ENCODE measurements at regions not wholly inside any gene's neighbourhood (a gene's known extent, or its start where the extent isn't known, plus 50 kb on each side); places are given as distances from the start of the nearest gene placed in this dataset.

DNA sequence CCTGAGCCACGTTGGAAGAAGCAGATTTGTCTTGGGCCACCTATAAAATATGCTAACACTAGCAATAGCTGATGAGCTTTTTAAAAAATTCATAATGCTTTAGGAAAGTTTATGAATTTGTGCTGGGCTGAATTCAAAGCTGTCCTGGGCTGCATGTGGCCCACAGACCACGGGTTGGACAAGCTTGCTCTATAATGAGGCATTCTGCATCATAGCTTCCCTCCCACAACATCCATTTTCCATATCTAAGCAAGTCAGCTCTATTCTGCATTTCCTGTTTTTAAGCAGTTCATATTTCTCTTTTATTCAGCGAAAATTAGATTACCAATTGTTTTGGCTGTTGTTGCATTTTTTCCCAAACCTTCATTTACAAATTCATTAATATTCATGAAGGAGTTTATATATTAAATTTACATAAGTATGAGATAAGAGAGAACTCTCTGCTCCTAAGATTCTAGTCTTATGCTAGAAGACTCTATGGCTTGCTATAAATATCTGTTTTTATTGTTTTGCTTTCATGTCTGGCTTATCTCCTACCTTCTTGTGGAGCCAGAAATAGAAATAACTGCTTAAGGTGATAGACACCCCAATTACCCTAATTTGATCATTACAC is 114.5 kb upstream of the HNRNPA3 start:
- BruUV-seq (replicated peaks) = no TSS peak
- Mint-ChIP-seq H3K27me3 (ENCODE audit: unreplicated experiment) (no peaks in the 10 kb centered on the region), H3K36me3 (ENCODE audit: insufficient read depth, unreplicated experiment) (no peaks in the 10 kb centered on the region), H3K4me1 (ENCODE audit: low read depth, unreplicated experiment) (no peaks in the 10 kb centered on the region), H3K4me3 (ENCODE audit: low read depth, unreplicated experiment) (no peak overlapping the region), H3K27ac (ENCODE audit: unreplicated experiment) (no peak overlapping the region), H3K9me3 (ENCODE audit: low read depth, unreplicated experiment) (no peaks in the 10 kb centered on the region)
- intact Hi-C loops (cut with micrococcal nuclease; ENCODE audit: unreplicated experiment) = no loop called here
- TF ChIP-seq, protein P1, sequence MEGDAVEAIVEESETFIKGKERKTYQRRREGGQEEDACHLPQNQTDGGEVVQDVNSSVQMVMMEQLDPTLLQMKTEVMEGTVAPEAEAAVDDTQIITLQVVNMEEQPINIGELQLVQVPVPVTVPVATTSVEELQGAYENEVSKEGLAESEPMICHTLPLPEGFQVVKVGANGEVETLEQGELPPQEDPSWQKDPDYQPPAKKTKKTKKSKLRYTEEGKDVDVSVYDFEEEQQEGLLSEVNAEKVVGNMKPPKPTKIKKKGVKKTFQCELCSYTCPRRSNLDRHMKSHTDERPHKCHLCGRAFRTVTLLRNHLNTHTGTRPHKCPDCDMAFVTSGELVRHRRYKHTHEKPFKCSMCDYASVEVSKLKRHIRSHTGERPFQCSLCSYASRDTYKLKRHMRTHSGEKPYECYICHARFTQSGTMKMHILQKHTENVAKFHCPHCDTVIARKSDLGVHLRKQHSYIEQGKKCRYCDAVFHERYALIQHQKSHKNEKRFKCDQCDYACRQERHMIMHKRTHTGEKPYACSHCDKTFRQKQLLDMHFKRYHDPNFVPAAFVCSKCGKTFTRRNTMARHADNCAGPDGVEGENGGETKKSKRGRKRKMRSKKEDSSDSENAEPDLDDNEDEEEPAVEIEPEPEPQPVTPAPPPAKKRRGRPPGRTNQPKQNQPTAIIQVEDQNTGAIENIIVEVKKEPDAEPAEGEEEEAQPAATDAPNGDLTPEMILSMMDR (IDR thresholded peaks at IDR 0.05; ENCODE audit: unreplicated experiment) = no peak
- DNase-seq = no peak
- CTCF ChIA-PET = no interaction called here

DNA sequence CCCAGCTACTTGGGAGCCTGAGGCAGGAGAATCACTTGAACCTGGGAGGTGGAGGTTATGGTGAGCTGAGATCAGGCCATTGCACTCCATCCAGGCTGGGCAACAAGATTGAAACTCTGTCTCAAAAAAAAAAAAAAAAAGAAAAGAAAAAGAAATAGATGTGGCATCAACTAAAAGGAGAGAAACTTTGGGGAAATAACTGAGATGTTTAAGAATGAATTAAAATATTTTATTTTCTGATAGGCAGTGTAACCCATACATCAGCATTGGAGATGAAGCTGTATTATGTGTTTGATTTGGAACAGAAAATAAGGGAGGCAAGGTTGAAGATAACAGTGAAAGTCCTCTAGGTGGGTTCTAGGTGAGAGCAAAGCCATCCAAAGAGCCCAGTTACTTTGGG is 110.7 kb upstream of the HNRNPA3 start:
- no peaks in the 10 kb centered on the region for H3K36me3 Mint-ChIP-seq (ENCODE audit: insufficient read depth, unreplicated experiment)
- no peak overlapping the region for H3K4me3 Mint-ChIP-seq (ENCODE audit: low read depth, unreplicated experiment)
- intact Hi-C loops (cut with micrococcal nuclease; ENCODE audit: unreplicated experiment) = no loop called here
- no peak for DNase-seq
- peaks cover 10% of the 10 kb centered on the region for H3K27me3 Mint-ChIP-seq (ENCODE audit: unreplicated experiment)
- CTCF ChIA-PET = interaction anchor here (0.7 kb wide), 1 partner anchor 29 kb away, joined by 3 read pairs; no protein-coding TSS in a partner anchor
- H3K9me3 Mint-ChIP-seq (ENCODE audit: low read depth, unreplicated experiment) = no peaks in the 10 kb centered on the region
- no peaks in the 10 kb centered on the region for H3K4me1 Mint-ChIP-seq (ENCODE audit: low read depth, unreplicated experiment)
- no TSS peak for BruUV-seq (replicated peaks)
- TF ChIP-seq, protein P1 (IDR thresholded peaks at IDR 0.05; ENCODE audit: unreplicated experiment) = no peak
- no peak overlapping the region for H3K27ac Mint-ChIP-seq (ENCODE audit: unreplicated experiment)

DNA sequence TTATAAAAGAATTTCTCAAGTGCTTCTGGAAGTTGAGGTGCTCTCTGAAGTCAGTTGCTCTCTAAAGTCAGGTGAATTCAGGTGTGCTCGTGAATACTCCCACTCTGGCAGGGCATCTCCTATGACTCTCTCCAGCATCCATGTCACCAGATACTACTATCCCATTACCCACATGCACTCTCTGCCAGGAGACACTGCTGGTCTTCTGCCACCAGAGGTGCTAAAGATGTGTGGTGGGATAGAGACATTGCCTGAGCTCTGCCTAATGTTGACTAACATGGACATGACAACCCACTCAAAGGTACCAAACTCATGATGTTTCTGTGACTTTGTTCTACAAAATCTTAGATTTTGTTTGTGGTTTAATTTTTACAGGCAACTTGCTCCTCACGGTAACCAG is 106.4 kb upstream of the HNRNPA3 start:
- Mint-ChIP-seq H3K36me3 (ENCODE audit: insufficient read depth, unreplicated experiment) (no peaks in the 10 kb centered on the region), H3K4me1 (ENCODE audit: low read depth, unreplicated experiment) (no peaks in the 10 kb centered on the region), H3K27me3 (ENCODE audit: unreplicated experiment) (peaks cover 22% of the 10 kb centered on the region), H3K9me3 (ENCODE audit: low read depth, unreplicated experiment) (no peaks in the 10 kb centered on the region), H3K27ac (ENCODE audit: unreplicated experiment) (no peak overlapping the region), H3K4me3 (ENCODE audit: low read depth, unreplicated experiment) (no peak overlapping the region)
- BruUV-seq (replicated peaks) = no TSS peak
- peak; percentile 11 for DNase-seq
- TF ChIP-seq, protein P1 (IDR thresholded peaks at IDR 0.05; ENCODE audit: unreplicated experiment) = peak; percentile 30
- CTCF ChIA-PET = no interaction called here
- intact Hi-C loops (cut with micrococcal nuclease; ENCODE audit: unreplicated experiment) = no loop called here

DNA sequence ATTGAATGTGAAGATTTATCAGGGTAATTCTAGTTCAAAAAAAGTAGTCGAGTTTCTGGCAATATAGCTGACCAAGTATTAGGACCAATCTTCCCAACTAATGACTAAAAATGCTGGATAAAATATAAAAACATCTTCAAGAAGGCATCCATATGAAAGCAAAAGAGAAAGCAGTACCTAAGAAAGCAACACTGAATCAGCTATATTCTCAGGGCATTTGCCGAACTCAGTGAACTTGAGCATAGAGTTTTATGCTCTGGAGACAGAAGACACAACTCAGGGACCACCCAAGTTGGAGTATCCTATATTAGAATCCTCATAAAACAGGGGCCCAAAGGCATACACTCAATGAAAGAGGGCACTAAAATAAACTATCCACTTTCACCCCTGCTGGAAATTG is 103.7 kb upstream of the HNRNPA3 start:
- CTCF ChIA-PET = no interaction called here
- Mint-ChIP-seq H3K27ac (ENCODE audit: unreplicated experiment) (no peak overlapping the region), H3K27me3 (ENCODE audit: unreplicated experiment) (peaks cover 22% of the 10 kb centered on the region), H3K9me3 (ENCODE audit: low read depth, unreplicated experiment) (no peaks in the 10 kb centered on the region), H3K4me3 (ENCODE audit: low read depth, unreplicated experiment) (no peak overlapping the region), H3K4me1 (ENCODE audit: low read depth, unreplicated experiment) (no peaks in the 10 kb centered on the region), H3K36me3 (ENCODE audit: insufficient read depth, unreplicated experiment) (no peaks in the 10 kb centered on the region)
- TF ChIP-seq, protein P1 (IDR thresholded peaks at IDR 0.05; ENCODE audit: unreplicated experiment) = no peak
- intact Hi-C loops (cut with micrococcal nuclease; ENCODE audit: unreplicated experiment) = no loop called here
- no peak for DNase-seq
- no TSS peak for BruUV-seq (replicated peaks)

All from Calu3 (cell line).